ENCODE measurements at regions not wholly inside any gene's neighbourhood (a gene's known extent, or its start where the extent isn't known, plus 50 kb on each side); places are given as distances from the start of the nearest gene placed in this dataset.

GRCh38 chrY:15478348-15478963 lies 954.1 kb downstream of the NLGN4Y start:
- TF ChIP-seq EP300 (IDR thresholded peaks at IDR 0.05), result no peak
- TF ChIP-seq, protein P1, sequence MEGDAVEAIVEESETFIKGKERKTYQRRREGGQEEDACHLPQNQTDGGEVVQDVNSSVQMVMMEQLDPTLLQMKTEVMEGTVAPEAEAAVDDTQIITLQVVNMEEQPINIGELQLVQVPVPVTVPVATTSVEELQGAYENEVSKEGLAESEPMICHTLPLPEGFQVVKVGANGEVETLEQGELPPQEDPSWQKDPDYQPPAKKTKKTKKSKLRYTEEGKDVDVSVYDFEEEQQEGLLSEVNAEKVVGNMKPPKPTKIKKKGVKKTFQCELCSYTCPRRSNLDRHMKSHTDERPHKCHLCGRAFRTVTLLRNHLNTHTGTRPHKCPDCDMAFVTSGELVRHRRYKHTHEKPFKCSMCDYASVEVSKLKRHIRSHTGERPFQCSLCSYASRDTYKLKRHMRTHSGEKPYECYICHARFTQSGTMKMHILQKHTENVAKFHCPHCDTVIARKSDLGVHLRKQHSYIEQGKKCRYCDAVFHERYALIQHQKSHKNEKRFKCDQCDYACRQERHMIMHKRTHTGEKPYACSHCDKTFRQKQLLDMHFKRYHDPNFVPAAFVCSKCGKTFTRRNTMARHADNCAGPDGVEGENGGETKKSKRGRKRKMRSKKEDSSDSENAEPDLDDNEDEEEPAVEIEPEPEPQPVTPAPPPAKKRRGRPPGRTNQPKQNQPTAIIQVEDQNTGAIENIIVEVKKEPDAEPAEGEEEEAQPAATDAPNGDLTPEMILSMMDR (IDR thresholded peaks at IDR 0.05), result no peak

All from esophagus muscularis mucosa (tissue), 3 donors.